ENCODE measurements at regions not wholly inside any gene's neighbourhood (a gene's known extent, or its start where the extent isn't known, plus 50 kb on each side); places are given as distances from the start of the nearest gene placed in this dataset.

DNA sequence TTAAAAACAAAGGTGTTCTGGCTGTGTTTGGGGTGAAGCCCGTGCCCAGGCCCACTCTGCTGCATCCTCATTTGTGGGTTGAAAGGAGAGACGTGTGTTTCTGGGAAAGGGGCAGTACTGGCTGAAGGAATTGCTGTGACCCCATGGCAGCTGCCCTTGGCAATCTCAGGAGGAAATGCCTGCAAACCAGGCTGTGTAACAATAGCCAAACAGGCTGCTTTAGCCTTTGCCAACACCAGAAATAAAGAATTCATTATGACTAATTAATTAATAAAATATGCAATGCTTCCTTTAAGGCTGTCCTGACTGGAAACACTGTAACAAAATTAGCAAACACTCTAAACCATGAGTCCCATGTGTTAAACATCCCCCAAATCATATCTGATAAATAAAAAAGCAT is 53.0 kb upstream of the KRR1 start:
- no peaks in the 10 kb centered on the region for H3K9me3 ChIP-seq
- peak in 2 of 3 donors; percentile 21 to 25 for TF ChIP-seq POLR2AphosphoS5 (IDR thresholded peaks at IDR 0.05)
- TF ChIP-seq POLR2A (IDR thresholded peaks at IDR 0.05), result no peak
- H3K4me1 ChIP-seq, result peaks cover 0 to 9% of the 10 kb centered on the region in 2 donors
- no peaks in the 10 kb centered on the region for H3K27me3 ChIP-seq
- intact Hi-C loops (cut with DNase I; ENCODE audit: low total_unique reads), result no loop called here
- H3K27ac ChIP-seq, result peak overlapping the region; percentile 60 to 83
- DNase-seq (ENCODE audit: low spot score in 2 of 2), result peak in 1 of 2 donors; percentile 44
- no peak overlapping the region for H3K4me3 ChIP-seq
- no peaks in the 10 kb centered on the region for H3K36me3 ChIP-seq

DNA sequence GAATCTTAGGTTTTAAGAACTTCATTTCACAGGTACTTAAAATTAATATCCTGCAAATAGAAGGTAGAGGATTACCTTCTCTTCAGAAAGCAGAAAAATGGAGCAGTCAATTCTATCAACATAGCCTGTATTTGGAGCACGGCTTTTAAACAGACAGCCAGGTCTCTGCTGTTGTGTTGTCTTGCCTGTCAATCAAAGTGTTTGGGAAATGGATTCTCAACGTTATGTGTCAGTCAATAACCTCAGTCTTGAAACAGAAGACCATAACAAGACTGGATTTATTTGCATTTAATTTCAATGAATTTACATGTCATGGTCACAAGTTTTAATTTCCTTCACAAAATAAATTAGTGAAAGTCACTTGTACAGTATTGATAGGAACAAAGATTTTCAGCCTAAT is 51.9 kb upstream of the KRR1 start:
- H3K27me3 ChIP-seq, result no peaks in the 10 kb centered on the region
- TF ChIP-seq POLR2AphosphoS5 (IDR thresholded peaks at IDR 0.05), result no peak
- TF ChIP-seq, protein P1, sequence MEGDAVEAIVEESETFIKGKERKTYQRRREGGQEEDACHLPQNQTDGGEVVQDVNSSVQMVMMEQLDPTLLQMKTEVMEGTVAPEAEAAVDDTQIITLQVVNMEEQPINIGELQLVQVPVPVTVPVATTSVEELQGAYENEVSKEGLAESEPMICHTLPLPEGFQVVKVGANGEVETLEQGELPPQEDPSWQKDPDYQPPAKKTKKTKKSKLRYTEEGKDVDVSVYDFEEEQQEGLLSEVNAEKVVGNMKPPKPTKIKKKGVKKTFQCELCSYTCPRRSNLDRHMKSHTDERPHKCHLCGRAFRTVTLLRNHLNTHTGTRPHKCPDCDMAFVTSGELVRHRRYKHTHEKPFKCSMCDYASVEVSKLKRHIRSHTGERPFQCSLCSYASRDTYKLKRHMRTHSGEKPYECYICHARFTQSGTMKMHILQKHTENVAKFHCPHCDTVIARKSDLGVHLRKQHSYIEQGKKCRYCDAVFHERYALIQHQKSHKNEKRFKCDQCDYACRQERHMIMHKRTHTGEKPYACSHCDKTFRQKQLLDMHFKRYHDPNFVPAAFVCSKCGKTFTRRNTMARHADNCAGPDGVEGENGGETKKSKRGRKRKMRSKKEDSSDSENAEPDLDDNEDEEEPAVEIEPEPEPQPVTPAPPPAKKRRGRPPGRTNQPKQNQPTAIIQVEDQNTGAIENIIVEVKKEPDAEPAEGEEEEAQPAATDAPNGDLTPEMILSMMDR (IDR thresholded peaks at IDR 0.05), result no peak
- TF ChIP-seq POLR2A (IDR thresholded peaks at IDR 0.05), result no peak

DNA sequence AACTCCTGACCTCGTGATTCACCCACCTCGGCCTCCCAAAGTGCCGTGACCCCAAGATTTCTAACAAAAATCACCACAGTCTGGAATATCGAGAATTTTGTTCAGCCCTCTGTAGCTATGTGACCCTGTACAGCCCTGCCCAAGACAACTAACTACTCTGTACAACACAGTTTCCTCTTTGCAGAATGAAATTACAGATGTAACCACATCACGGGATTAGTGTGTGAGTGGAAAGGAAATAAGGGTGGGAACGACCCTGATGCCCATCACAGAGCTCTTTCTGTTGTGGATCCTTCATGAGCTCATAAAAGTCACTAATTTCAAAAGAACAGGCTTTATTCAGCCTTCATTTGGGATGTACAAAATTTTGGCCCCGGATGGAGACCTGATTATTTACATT is 50.5 kb upstream of the KRR1 start:
- no peak overlapping the region for H3K27ac ChIP-seq
- TF ChIP-seq POLR2AphosphoS5 (IDR thresholded peaks at IDR 0.05) (no peak), POLR2A (IDR thresholded peaks at IDR 0.05) (no peak)
- TF ChIP-seq, protein P1 (IDR thresholded peaks at IDR 0.05), result no peak
- H3K9me3 ChIP-seq, result no peaks in the 10 kb centered on the region
- DNase-seq (ENCODE audit: low spot score in 2 of 2), result no peak
- intact Hi-C loops (cut with DNase I; ENCODE audit: low total_unique reads), result no loop called here
- no peaks in the 10 kb centered on the region for H3K27me3 ChIP-seq
- peaks cover 0 to 9% of the 10 kb centered on the region in 2 donors for H3K4me1 ChIP-seq
- no peak overlapping the region for H3K4me3 ChIP-seq
- no peaks in the 10 kb centered on the region for H3K36me3 ChIP-seq

More for the DNA sequence above, 51.9 kb upstream of the KRR1 start:
- no peak overlapping the region for H3K27ac ChIP-seq
- no peaks in the 10 kb centered on the region for H3K9me3 ChIP-seq
- intact Hi-C loops (cut with DNase I; ENCODE audit: low total_unique reads), result no loop called here
- H3K4me3 ChIP-seq, result no peak overlapping the region
- no peaks in the 10 kb centered on the region for H3K36me3 ChIP-seq
- no peak for DNase-seq (ENCODE audit: low spot score in 2 of 2)
- H3K4me1 ChIP-seq, result peaks cover 0 to 9% of the 10 kb centered on the region in 2 donors

Data from breast epithelium (tissue), 4 donors.